Liver (tissue), 3 donors: ENCODE measurements at regions not wholly inside any gene's neighbourhood (a gene's known extent, or its start where the extent isn't known, plus 50 kb on each side); places are given as distances from the start of the nearest gene placed in this dataset.

Experiments
- ATF3 ChIP-seq: IDR thresholded peaks from 2 replicates; pipeline ENCODE4 v1.6.1; 2016; ENCODE audit warnings: antibody characterized with exemption
- GABPA ChIP-seq, 2 donors: IDR thresholded peaks in 1 of 2; conservative IDR thresholded peaks in 1 of 2; 2 replicates each; pipeline ENCODE4 v1.6.1; 2016; ENCODE audit warnings: antibody characterized with exemption in 2 of 2, mild to moderate bottlenecking in 1 of 2, moderate library complexity in 1 of 2
- RXRA ChIP-seq, 2 donors: IDR thresholded peaks; 2 replicates each; pipeline ENCODE4 v1.6.1; 2017 to 2018; ENCODE audit warnings: antibody characterized with exemption in 2 of 2, mild to moderate bottlenecking in 1 of 2
- TAF1 ChIP-seq: conservative IDR thresholded peaks from 2 replicates; pipeline ENCODE4 v1.6.1; 2016; ENCODE audit warnings: antibody characterized with exemption, mild to moderate bottlenecking
- TF ChIP-seq, protein P1 (sequence below): fragments of 150-350 bp; IDR thresholded peaks from 2 replicates; pipeline ENCODE4 v1.5.1; 2017; ENCODE audit warnings: improper control_type of control experiment, low read depth, low read length; ENCODE audit not compliant: missing input control
- TF ChIP-seq, protein P2 (sequence below): IDR thresholded peaks from 2 replicates; pipeline ENCODE4 v1.6.1; 2016; ENCODE audit warnings: antibody characterized with exemption, mild to moderate bottlenecking
- donor health status: healthy.
- donor health status: healthy.

DNA sequence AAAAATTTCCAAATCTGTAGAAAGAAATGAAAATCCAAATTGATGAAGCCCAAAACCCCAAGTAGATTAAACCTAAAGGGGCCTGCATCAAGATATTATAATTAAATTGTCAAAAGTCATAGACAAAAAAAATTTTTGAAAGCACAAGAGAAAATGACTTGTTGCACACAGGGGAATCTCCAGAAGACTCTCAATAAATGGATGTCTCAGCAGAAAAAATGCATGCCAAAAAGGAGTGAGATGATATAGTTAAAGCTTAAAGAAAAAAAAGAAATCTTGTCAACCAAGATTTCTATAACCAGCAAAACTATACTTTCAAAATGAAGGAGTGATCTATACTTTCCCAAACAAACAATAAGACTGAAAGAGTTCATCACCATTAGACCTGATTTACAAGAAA is 393.2 kb upstream of the SPAG17 start:
- TF ChIP-seq GABPA (IDR thresholded peaks at IDR 0.05 in 1 of 2, conservative IDR thresholded peaks at IDR 0.05 in 1 of 2) = no peak
- TF ChIP-seq, protein P1, sequence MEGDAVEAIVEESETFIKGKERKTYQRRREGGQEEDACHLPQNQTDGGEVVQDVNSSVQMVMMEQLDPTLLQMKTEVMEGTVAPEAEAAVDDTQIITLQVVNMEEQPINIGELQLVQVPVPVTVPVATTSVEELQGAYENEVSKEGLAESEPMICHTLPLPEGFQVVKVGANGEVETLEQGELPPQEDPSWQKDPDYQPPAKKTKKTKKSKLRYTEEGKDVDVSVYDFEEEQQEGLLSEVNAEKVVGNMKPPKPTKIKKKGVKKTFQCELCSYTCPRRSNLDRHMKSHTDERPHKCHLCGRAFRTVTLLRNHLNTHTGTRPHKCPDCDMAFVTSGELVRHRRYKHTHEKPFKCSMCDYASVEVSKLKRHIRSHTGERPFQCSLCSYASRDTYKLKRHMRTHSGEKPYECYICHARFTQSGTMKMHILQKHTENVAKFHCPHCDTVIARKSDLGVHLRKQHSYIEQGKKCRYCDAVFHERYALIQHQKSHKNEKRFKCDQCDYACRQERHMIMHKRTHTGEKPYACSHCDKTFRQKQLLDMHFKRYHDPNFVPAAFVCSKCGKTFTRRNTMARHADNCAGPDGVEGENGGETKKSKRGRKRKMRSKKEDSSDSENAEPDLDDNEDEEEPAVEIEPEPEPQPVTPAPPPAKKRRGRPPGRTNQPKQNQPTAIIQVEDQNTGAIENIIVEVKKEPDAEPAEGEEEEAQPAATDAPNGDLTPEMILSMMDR = no peak
- TF ChIP-seq ATF3 = no peak
- no peak for TF ChIP-seq TAF1
- TF ChIP-seq, protein P2, sequence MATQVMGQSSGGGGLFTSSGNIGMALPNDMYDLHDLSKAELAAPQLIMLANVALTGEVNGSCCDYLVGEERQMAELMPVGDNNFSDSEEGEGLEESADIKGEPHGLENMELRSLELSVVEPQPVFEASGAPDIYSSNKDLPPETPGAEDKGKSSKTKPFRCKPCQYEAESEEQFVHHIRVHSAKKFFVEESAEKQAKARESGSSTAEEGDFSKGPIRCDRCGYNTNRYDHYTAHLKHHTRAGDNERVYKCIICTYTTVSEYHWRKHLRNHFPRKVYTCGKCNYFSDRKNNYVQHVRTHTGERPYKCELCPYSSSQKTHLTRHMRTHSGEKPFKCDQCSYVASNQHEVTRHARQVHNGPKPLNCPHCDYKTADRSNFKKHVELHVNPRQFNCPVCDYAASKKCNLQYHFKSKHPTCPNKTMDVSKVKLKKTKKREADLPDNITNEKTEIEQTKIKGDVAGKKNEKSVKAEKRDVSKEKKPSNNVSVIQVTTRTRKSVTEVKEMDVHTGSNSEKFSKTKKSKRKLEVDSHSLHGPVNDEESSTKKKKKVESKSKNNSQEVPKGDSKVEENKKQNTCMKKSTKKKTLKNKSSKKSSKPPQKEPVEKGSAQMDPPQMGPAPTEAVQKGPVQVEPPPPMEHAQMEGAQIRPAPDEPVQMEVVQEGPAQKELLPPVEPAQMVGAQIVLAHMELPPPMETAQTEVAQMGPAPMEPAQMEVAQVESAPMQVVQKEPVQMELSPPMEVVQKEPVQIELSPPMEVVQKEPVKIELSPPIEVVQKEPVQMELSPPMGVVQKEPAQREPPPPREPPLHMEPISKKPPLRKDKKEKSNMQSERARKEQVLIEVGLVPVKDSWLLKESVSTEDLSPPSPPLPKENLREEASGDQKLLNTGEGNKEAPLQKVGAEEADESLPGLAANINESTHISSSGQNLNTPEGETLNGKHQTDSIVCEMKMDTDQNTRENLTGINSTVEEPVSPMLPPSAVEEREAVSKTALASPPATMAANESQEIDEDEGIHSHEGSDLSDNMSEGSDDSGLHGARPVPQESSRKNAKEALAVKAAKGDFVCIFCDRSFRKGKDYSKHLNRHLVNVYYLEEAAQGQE = no peak
- no peak for TF ChIP-seq RXRA (IDR thresholded peaks at IDR 0.05)
